WTC11 (cell line): ENCODE measurements at regions not wholly inside any gene's neighbourhood (a gene's known extent, or its start where the extent isn't known, plus 50 kb on each side); places are given as distances from the start of the nearest gene placed in this dataset.

Experiments
- ATAC-seq: fragments of 200-7000 bp; cut with Tn5 transposase; 2 replicates; pipeline ENCODE4 v1.10.0; 2021; ENCODE audit warnings: mild to moderate bottlenecking, moderate library complexity
- CTCF ChIA-PET: fragments of 300-600 bp; sonication (Branson Sonifier 250); formaldehyde crosslinking; loops from one replicate; lab custom pipeline; 2021; ENCODE audit warnings: antibody characterized with exemption; lab: Charles Lee
- POLR2A ChIA-PET: fragments of 350-600 bp; sonication (Branson Sonifier 250); formaldehyde crosslinking; loops from one replicate; lab custom pipeline; 2021; ENCODE audit warnings: antibody characterized with exemption; lab: Charles Lee
- DNase-seq: peaks from one replicate; pipeline ENCODE4 v3.0.0; 2021; ENCODE audit warnings: low spot score
- H3K27ac Mint-ChIP-seq: 2 replicates; pipeline ENCODE4 v1.8.0; 2021; ENCODE audit warnings: mixed read lengths
- H3K27me3 Mint-ChIP-seq: 2 replicates; pipeline ENCODE4 v1.8.0; 2021; ENCODE audit warnings: low read depth, mild to moderate bottlenecking, moderate library complexity, mixed read lengths
- H3K36me3 Mint-ChIP-seq: 2 replicates; pipeline ENCODE4 v1.8.0; 2021; ENCODE audit warnings: mixed read lengths
- H3K4me1 Mint-ChIP-seq: 2 replicates; pipeline ENCODE4 v1.8.0; 2022; ENCODE audit warnings: mixed read lengths
- H3K4me3 Mint-ChIP-seq: 2 replicates; pipeline ENCODE4 v1.8.0; 2021; ENCODE audit warnings: mild to moderate bottlenecking, moderate library complexity, mixed read lengths
- H3K9me3 Mint-ChIP-seq: 2 replicates; pipeline ENCODE4 v1.8.0; 2021; ENCODE audit warnings: mixed read lengths
- CREM ChIP-seq: sonication (generic); formaldehyde crosslinking; IDR thresholded peaks from 2 replicates; pipeline ENCODE4 v1.8.1; 2022; ENCODE audit warnings: mild to moderate bottlenecking, missing genetic modification reagents, moderate library complexity
- E2F5 ChIP-seq: sonication (generic); formaldehyde crosslinking; IDR thresholded peaks from 2 replicates; pipeline ENCODE4 v1.8.1; 2022; ENCODE audit warnings: mild to moderate bottlenecking, moderate library complexity, missing genetic modification reagents
- EMX1 ChIP-seq: fragments of 250-450 bp; sonication (Bioruptor Pico); IDR thresholded peaks from 2 replicates; pipeline ENCODE4 v1.8.0; 2021; ENCODE audit warnings: mild to moderate bottlenecking
- FOXP1 ChIP-seq: sonication (generic); formaldehyde crosslinking; IDR thresholded peaks from 2 replicates; pipeline ENCODE4 v1.8.0; 2022; ENCODE audit warnings: missing genetic modification reagents, mild to moderate bottlenecking, moderate library complexity, borderline replicate concordance
- GTF2I ChIP-seq: fragments of 250-450 bp; sonication (Bioruptor Pico); conservative IDR thresholded peaks from 2 replicates; pipeline ENCODE4 v1.4.0; 2021; ENCODE audit warnings: mild to moderate bottlenecking
- IRF2 ChIP-seq: sonication (generic); formaldehyde crosslinking; IDR thresholded peaks from 2 replicates; pipeline ENCODE4 v1.8.0; 2022; ENCODE audit warnings: low read depth, missing genetic modification reagents, borderline replicate concordance
- KAT7 ChIP-seq: sonication (generic); formaldehyde crosslinking; IDR thresholded peaks from 2 replicates; pipeline ENCODE4 v1.8.1; 2023; ENCODE audit warnings: missing genetic modification reagents, mild to moderate bottlenecking, borderline replicate concordance
- TEAD1 ChIP-seq: sonication (generic); formaldehyde crosslinking; IDR thresholded peaks from 2 replicates; pipeline ENCODE4 v1.8.0; 2022; ENCODE audit warnings: mild to moderate bottlenecking, missing genetic modification reagents
- ZNF263 ChIP-seq: sonication (generic); formaldehyde crosslinking; IDR thresholded peaks from 2 replicates; pipeline ENCODE4 v1.8.1; 2022; ENCODE audit warnings: low read depth, mild to moderate bottlenecking, moderate library complexity, missing genetic modification reagents
- ZNF281 ChIP-seq: sonication (generic); formaldehyde crosslinking; IDR thresholded peaks from 2 replicates; pipeline ENCODE4 v1.8.0; 2023; ENCODE audit warnings: mild to moderate bottlenecking, missing genetic modification reagents
- ZNF317 ChIP-seq: sonication (generic); formaldehyde crosslinking; IDR thresholded peaks from 2 replicates; pipeline ENCODE4 v1.8.1; 2023; ENCODE audit warnings: low read depth, mild to moderate bottlenecking, moderate library complexity, missing genetic modification reagents, borderline replicate concordance
- TF ChIP-seq, protein P1 (sequence below): sonication (generic); formaldehyde crosslinking; IDR thresholded peaks from 2 replicates; pipeline ENCODE4 v1.8.1; 2023; ENCODE audit warnings: mild to moderate bottlenecking, missing genetic modification reagents
- TF ChIP-seq, protein P2 (sequence below): sonication (generic); formaldehyde crosslinking; IDR thresholded peaks from 2 replicates; pipeline ENCODE4 v1.8.1; 2022; ENCODE audit warnings: low read depth, missing genetic modification reagents, borderline replicate concordance
- TF ChIP-seq, protein P3 (sequence below): fragments of 250-450 bp; sonication (Bioruptor Pico); IDR thresholded peaks from 2 replicates; pipeline ENCODE4 v2.1.2; 2022; ENCODE audit warnings: mild to moderate bottlenecking, moderate library complexity

DNA sequence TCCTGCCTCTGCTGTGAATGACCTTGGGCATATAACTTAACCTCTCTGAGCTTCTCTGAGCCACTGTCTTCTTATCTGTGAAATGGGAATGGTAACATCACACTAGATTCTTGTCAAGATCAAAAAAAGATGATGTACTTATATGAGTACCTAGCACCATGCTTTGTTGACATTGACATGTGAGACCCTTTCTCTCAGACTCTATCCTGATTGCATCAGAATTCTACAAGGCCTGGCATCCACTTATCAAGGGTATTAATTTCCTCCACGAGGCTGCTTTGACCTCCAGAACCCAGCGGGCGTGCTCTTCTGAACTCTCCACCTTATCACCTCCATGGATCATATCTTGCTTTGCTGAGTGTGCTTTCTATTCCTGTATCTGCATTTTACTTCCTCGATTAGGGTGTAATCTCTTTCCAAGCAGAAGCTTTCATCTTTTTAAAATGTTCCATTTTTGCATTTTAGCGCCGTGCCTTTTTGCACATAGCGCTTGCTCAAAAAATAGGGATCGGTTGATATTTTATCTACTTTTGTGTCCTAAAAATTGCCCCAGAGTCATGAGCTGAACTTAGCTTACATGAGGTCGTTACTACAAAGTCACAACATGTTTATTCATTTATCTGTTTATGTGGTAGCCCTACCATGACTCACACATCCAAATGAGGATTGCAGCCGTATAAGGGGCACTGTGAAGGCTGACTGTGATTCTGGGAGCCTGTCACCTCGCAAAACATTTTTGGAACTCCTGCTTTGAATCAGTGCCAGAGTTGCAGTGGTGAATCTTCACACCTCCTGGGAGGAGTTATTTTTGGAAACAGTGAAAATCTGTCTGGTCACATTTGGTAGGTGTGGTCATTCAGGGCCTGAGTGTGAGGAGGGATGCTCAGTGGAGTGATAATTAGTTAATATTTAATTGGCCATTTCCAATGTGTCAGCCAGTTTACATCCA is 63.2 kb downstream of the IER5 start:
- DNase-seq (no peak), ATAC-seq (no peak)
- TF ChIP-seq, protein P1, sequence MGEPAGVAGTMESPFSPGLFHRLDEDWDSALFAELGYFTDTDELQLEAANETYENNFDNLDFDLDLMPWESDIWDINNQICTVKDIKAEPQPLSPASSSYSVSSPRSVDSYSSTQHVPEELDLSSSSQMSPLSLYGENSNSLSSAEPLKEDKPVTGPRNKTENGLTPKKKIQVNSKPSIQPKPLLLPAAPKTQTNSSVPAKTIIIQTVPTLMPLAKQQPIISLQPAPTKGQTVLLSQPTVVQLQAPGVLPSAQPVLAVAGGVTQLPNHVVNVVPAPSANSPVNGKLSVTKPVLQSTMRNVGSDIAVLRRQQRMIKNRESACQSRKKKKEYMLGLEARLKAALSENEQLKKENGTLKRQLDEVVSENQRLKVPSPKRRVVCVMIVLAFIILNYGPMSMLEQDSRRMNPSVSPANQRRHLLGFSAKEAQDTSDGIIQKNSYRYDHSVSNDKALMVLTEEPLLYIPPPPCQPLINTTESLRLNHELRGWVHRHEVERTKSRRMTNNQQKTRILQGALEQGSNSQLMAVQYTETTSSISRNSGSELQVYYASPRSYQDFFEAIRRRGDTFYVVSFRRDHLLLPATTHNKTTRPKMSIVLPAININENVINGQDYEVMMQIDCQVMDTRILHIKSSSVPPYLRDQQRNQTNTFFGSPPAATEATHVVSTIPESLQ (CRISPR knock-in tag), result no peak
- TF ChIP-seq CREM, result no peak
- no peak for TF ChIP-seq ZNF263 (CRISPR knock-in tag)
- no peak for TF ChIP-seq E2F5 (CRISPR knock-in tag)
- TF ChIP-seq FOXP1 (CRISPR knock-in tag), result no peak
- TF ChIP-seq IRF2 (CRISPR knock-in tag), result no peak
- no peak for TF ChIP-seq EMX1 (CRISPR knock-in tag)
- TF ChIP-seq GTF2I (CRISPR knock-in tag), result no peak
- TF ChIP-seq, protein P2, sequence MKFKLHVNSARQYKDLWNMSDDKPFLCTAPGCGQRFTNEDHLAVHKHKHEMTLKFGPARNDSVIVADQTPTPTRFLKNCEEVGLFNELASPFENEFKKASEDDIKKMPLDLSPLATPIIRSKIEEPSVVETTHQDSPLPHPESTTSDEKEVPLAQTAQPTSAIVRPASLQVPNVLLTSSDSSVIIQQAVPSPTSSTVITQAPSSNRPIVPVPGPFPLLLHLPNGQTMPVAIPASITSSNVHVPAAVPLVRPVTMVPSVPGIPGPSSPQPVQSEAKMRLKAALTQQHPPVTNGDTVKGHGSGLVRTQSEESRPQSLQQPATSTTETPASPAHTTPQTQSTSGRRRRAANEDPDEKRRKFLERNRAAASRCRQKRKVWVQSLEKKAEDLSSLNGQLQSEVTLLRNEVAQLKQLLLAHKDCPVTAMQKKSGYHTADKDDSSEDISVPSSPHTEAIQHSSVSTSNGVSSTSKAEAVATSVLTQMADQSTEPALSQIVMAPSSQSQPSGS (CRISPR knock-in tag), result no peak
- no peak for TF ChIP-seq ZNF317
- no peak for TF ChIP-seq TEAD1 (CRISPR knock-in tag)
- TF ChIP-seq KAT7 (CRISPR knock-in tag), result no peak
- TF ChIP-seq, protein P3, sequence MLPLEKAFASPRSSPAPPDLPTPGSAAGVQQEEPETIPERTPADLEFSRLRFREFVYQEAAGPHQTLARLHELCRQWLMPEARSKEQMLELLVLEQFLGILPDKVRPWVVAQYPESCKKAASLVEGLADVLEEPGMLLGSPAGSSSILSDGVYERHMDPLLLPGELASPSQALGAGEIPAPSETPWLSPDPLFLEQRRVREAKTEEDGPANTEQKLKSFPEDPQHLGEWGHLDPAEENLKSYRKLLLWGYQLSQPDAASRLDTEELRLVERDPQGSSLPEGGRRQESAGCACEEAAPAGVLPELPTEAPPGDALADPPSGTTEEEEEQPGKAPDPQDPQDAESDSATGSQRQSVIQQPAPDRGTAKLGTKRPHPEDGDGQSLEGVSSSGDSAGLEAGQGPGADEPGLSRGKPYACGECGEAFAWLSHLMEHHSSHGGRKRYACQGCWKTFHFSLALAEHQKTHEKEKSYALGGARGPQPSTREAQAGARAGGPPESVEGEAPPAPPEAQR, result no peak
- no peak for TF ChIP-seq ZNF281
- no peak overlapping the region for H3K4me3 Mint-ChIP-seq
- ChIA-PET CTCF (interaction anchor here (2.1 to 3.1 kb wide), 3 partner anchors 9 to 16 kb away, joined by 10 to 24 read pairs (median 12); no protein-coding TSS in a partner anchor), POLR2A (no interaction called here)
- H3K27me3 Mint-ChIP-seq, result no peaks in the 10 kb centered on the region; the same call in 1 of the 2 replicates
- peaks cover 20% of the 10 kb centered on the region for H3K4me1 Mint-ChIP-seq
- peaks cover 3% of the 10 kb centered on the region; the same call in 1 of the 2 replicates for H3K36me3 Mint-ChIP-seq
- H3K27ac Mint-ChIP-seq, result no peak overlapping the region
- H3K9me3 Mint-ChIP-seq, result peaks cover 18% of the 10 kb centered on the region
